Mammary epithelial cell (primary cell): ENCODE measurements at regions not wholly inside any gene's neighbourhood (a gene's known extent, or its start where the extent isn't known, plus 50 kb on each side); places are given as distances from the start of the nearest gene placed in this dataset.

Experiments
- EZH2 ChIP-seq: IDR thresholded peaks from 2 replicates; pipeline ENCODE4 v1.6.1; 2012; ENCODE audit warnings: low read length, inconsistent platforms, borderline replicate concordance
- TF ChIP-seq, protein P1 (sequence below), 2 donors: IDR thresholded peaks in 1 of 2; conservative IDR thresholded peaks in 1 of 2; 2 replicates each; pipeline ENCODE4 v1.5.1; 2011 to 2012; ENCODE audit warnings: inconsistent platforms in 2 of 2, low read length in 2 of 2, mild to moderate bottlenecking in 2 of 2, control low read depth in 1 of 2, low read depth in 1 of 2; ENCODE audit not compliant: insufficient read depth in 1 of 2; ENCODE audit errors: extremely low read depth in 1 of 2

DNA sequence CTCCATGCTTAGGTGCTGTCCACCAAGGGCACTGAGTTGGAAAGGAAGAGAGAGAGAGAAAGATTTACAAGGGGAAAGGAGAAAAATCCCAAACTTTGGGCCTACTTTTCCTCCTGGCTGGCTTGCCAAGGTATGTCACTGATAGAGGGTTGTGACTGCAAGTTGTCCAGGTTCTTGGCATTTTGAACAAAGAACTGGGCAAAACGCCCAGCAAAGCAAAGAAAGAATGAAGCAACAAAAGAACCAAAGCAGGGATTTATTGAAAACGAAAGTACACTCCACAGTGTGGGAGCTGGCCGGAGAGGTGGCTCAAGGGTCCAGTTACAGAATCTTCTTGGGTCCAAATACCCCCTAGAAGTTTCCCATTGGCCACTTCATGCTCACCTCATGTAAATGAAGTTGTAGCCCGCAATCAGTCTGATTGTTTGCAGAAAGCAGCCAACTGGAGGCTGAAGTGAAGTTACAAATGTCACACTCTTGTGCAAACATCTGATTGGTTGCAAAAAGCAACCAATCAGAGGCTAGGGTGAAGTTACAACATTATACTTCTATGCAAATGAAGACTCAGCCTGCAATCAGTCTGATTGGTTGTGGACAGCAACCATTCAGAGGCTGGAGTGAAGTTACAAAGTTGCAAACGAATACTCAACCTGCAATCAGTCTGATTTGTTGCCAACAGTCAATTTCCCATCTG is 263.5 kb downstream of the YTHDC2 start:
- TF ChIP-seq, protein P1, sequence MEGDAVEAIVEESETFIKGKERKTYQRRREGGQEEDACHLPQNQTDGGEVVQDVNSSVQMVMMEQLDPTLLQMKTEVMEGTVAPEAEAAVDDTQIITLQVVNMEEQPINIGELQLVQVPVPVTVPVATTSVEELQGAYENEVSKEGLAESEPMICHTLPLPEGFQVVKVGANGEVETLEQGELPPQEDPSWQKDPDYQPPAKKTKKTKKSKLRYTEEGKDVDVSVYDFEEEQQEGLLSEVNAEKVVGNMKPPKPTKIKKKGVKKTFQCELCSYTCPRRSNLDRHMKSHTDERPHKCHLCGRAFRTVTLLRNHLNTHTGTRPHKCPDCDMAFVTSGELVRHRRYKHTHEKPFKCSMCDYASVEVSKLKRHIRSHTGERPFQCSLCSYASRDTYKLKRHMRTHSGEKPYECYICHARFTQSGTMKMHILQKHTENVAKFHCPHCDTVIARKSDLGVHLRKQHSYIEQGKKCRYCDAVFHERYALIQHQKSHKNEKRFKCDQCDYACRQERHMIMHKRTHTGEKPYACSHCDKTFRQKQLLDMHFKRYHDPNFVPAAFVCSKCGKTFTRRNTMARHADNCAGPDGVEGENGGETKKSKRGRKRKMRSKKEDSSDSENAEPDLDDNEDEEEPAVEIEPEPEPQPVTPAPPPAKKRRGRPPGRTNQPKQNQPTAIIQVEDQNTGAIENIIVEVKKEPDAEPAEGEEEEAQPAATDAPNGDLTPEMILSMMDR (conservative IDR thresholded peaks at IDR 0.05 in 1 of 2, IDR thresholded peaks at IDR 0.05 in 1 of 2; ENCODE audit: extremely low read depth in 1 of 2, insufficient read depth in 1 of 2, low read depth in 1 of 2, low read length in 2 of 2): no peak
- TF ChIP-seq EZH2: no peak
